Left colon (tissue), 2 donors: ENCODE measurements at regions not wholly inside any gene's neighbourhood (a gene's known extent, or its start where the extent isn't known, plus 50 kb on each side); places are given as distances from the start of the nearest gene placed in this dataset.

Experiments used
- ATAC-seq: fragments of 200-7000 bp; cut with Tn5 transposase; one replicate; pipeline ENCODE4 v1.9.1; 2020; ENCODE audit warnings: mild to moderate bottlenecking, moderate library complexity
- DNase-seq, 2 donors: peaks; one replicate each; pipeline ENCODE4 v3.0.0-alpha.2; 2020
- intact Hi-C, 2 donors: fragments of 100-400 bp; cut with DNase I in 1 of 2; cut with micrococcal nuclease in 1 of 2; formaldehyde crosslinking; loops; one replicate each; pipeline versions ENCODE4 v1.11.2 to v1.14.0; 2022; cut with DNase I, micrococcal nuclease
- donor health status: DM: no; HTN: no; CAD: no.
- donor health status: DM: yes; HTN: yes; CAD: no.

- ATAC-seq (no peak), DNase-seq (no peak)
- intact Hi-C loops: no loop called here
These were observed 59.1 kb downstream of the BOD1 start for GRCh38 chr5:173557123-173557903.

DNA sequence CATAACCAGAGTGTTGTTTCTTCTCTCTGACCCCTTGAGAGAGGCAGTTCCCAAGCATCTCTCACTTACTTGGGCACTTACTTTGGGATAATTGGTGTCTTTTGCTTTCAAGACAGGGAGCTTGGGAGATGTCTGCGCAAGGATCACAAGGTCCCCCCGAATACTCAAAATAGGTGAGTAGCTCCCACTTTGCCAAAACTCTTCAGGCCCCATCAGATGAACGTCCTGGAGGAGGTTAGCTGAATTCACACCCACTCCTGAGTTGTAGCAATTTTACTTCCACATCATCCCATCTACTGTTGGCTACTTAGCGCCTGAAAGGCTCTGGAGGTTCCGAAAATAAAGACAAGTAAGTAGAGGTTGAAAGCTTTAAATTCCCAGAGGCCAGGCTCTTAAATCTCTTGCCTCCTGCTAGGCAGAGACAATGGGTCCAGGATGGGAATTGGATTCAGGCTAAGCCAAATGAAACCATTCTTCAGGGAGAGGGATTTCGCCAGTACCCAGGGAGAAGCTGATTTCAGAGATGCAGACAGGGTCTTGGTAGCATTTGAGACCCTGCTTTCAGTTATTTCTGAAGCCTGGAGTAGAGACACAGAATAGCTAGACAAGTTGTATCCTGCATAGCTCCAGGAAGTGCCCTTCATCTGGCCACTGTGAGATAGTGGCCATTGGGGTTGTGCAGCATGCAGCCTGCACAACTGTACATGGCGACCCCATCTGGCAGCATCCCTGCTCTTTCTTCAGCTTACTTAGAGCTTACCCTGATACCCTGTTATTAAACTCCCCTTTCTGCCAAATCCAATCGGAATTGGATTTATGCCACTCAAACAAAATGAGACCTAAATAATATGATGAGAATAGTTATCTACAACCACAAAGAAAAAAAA lies 60.1 kb downstream of the BOD1 start:
- no peak for DNase-seq
- intact Hi-C loops: no loop called here
- no peak for ATAC-seq

DNA sequence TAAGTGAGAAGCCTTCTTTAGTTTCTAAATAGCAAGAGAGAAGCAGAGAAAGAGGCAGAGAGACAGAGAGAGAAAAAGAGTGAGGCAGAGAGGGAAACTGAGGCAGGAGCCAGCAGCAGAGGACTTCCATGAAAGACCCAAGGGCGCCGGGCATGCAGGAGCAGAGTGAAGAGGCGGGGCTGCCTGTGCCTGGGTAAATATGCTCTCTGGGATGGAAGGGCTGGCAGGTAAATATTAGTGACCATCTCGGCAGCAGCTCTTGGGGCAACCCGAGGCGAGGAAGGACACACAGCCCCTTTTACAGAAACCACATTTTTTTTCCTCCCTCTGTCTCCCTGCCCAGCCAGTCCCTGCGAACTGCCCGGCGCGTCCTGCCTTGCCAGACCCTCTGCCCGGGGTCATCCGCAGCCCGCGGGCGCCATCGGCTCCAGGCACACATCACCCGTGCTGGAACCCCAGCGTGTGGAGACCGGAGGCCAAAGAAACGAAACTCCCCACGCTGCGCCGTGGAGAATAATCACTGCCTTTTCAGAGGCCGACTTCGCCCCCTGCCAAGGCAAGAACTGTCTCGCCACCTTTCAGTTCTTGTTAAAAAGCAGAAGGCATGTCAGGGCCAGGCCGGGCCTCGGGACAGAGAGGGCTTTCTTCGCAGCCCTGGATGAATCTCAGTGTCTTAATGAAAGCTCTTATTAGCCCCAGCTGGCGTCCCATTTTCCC lies 61.3 kb downstream of the BOD1 start:
- intact Hi-C loops: no loop called here
- no peak for ATAC-seq
- no peak for DNase-seq

GRCh38 chr5:173554038-173554955 lies 62.2 kb downstream of the BOD1 start:
- ATAC-seq (no peak), DNase-seq (no peak)
- intact Hi-C loops: no loop called here

- ATAC-seq (no peak), DNase-seq (no peak)
- intact Hi-C loops: no loop called here
These were observed 65.8 kb downstream of the BOD1 start for GRCh38 chr5:173550641-173551040.

GRCh38 chr5:173549644-173550043 lies 66.8 kb downstream of the BOD1 start:
- intact Hi-C loops: no loop called here
- DNase-seq: no peak
- ATAC-seq: no peak

DNA sequence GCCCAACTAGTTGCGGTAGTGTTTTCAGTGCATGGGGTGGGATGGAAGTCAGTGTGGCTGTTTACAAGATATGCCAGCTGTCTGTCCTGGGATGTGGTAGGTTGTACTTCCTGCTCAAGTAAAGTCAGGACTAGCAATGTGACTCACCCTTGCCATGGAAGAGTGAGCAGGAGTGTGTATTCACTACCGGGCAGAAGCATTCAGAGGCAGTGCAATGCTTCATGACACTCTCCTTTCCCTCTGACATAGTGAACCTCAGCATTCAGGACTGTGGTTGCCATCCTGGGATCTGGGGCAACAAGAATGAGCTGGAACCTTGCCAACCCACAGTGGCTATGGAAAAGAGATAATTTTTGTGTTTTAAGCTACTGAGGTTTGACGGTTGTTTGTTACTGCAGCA lies 68.9 kb downstream of the BOD1 start:
- no peak for ATAC-seq

GRCh38 chr5:173542964-173543363 lies 73.5 kb downstream of the BOD1 start:
- intact Hi-C loops: no loop called here
- ATAC-seq: no peak
- DNase-seq: no peak

More for the DNA sequence above, 68.9 kb downstream of the BOD1 start:
- no peak for DNase-seq
- intact Hi-C loops: no loop called here

- intact Hi-C loops: no loop called here
- DNase-seq (no peak), ATAC-seq (no peak)
These were observed 74.3 kb downstream of the BOD1 start for GRCh38 chr5:173542159-173542558.

DNA sequence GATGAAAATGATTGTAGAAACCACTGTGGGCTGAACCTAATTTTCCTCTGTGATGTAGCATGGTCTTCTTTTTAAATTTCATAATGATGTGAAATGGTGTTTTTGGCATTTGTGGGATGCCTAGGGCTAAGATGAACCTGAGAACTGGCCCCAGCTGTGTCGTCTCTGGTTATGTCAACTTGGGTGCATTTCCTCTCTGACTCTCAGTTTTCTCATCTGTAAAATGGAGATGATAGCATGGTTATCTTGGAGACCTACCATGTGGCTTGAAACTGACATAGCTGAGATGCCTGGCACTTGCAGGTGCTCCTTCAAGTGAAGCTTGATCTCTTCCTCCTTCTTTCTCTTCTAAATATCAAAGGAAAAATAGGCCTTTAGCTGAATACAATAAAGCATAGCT lies 77.8 kb downstream of the BOD1 start:
- intact Hi-C loops: no loop called here
- no peak for ATAC-seq
- no peak for DNase-seq

- intact Hi-C loops: no loop called here
- ATAC-seq (no peak), DNase-seq (no peak)
These were observed 78.4 kb downstream of the BOD1 start for GRCh38 chr5:173538018-173538417.

GRCh38 chr5:173537228-173537627 lies 79.2 kb downstream of the BOD1 start:
- DNase-seq (no peak), ATAC-seq (no peak)
- intact Hi-C loops: no loop called here

DNA sequence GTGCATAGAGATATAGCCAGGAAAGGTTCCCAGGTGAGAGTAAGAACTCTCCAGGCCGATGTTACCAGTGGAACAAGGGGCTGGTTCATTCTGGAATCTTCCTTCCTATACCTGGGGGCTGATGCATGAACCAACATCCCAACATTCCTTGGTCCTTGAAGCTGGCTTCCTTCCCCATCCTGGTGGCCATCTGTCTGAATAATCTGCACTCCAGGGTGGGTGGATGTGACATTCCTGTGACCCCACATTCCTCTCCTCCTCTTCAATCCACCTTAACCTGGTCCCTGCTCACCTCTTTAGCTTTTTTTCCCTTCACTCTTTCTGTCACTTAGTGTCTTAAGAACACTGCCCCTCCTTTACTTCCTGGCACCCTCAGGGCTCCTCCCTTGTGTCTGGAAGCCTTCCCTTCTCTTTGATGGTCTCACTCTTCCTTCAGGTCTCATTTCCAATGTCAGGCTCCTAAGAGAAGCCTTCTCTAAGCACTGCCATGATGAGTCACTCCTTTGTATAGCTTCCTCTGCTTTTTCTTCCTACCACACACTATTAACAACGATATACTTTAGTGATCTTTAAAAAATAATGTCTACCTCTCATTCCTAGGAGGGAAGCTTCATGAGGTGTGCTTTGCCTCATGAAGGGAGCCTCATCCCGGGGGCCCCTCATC lies 80.3 kb downstream of the BOD1 start:
- intact Hi-C loops: no loop called here
- ATAC-seq (no peak), DNase-seq (no peak)

GRCh38 chr5:173535166-173535975 lies 81.1 kb downstream of the BOD1 start:
- ATAC-seq (no peak), DNase-seq (no peak)
- intact Hi-C loops: no loop called here

- intact Hi-C loops: no loop called here
- DNase-seq: no peak
- ATAC-seq: no peak
These were observed 81.8 kb downstream of the BOD1 start for GRCh38 chr5:173534664-173535063.

DNA sequence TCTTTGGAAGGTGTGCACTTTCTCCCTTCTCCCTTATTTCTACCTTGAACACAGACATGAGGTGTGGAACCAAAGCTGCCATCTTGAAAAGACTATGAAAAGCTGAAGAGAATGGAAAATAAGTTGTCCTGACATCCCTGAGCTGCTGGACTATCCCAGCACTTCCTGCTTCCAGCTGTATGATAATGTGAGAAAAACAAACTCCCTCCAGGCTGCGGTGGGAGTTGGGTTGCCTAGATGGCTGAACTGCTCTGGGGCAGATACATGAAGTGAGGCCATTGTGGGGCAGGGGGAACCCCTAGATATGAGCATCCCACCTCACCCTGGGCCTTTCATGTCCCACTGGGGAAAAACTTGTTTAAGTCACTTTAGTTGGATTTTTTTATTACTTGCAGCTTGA lies 82.4 kb downstream of the BOD1 start:
- intact Hi-C loops: no loop called here
- no peak for ATAC-seq
- DNase-seq: no peak

DNA sequence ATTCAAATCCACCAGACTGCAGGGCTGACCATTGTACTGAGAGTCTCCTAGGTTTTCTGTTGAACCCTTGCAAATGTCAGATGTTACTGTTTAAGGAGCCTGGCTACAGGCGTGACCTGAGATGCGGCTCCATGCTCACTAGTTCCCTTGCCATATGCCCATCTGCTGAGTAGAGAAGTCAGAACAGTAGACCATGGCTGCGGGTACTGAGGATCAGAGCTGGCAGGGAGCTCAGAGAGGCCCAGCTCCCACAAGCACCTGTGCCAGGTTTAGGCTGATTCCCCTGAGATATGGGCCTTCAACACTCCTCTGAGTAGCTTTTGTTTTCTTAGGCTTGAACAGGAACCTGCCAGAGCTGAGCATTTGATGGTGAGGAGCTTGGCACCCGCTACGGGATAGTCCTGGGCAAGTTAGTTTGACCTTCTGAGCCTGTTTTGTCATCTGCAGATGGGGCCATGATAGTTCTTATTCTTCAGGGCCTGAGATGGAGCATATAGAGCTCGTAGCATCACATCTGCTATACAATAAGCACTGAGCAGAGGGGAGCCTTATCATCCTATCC lies 83.7 kb downstream of the BOD1 start:
- ATAC-seq (no peak), DNase-seq (no peak)
- intact Hi-C loops: no loop called here
